T-helper 2 cell (primary cell): ENCODE measurements at regions not wholly inside any gene's neighbourhood (a gene's known extent, or its start where the extent isn't known, plus 50 kb on each side); places are given as distances from the start of the nearest gene placed in this dataset.
A peak's percentile ranks its signal among the peaks of the same experiment; 100 is the strongest.

Source experiments
- DNase-seq, 5 experiments: peaks; one replicate each; pipeline versions ENCODE4 v3.0.0 to v3.0.0-alpha.2; 2012 to 2022

- peak in 1 of 5 experiments; percentile 11 for DNase-seq
These were observed 430.6 kb upstream of the RGMA start for GRCh38 chr15:93519599-93519998.

GRCh38 chr15:93517176-93517575, 428.2 kb upstream of the RGMA start:
- no peak for DNase-seq

GRCh38 chr15:93515256-93516051, 426.4 kb upstream of the RGMA start:
- DNase-seq: no peak

- DNase-seq: no peak
These were observed 417.6 kb upstream of the RGMA start for GRCh38 chr15:93506646-93507045.

GRCh38 chr15:93505506-93505905, 416.5 kb upstream of the RGMA start:
- no peak for DNase-seq

- DNase-seq: no peak
These were observed 412.9 kb upstream of the RGMA start for GRCh38 chr15:93501946-93502345.

GRCh38 chr15:93500155-93500554, 411.1 kb upstream of the RGMA start:
- DNase-seq: no peak

- DNase-seq: no peak
These were observed 408.3 kb upstream of the RGMA start for GRCh38 chr15:93497291-93497690.

- no peak for DNase-seq
These were observed 407.9 kb upstream of the RGMA start for GRCh38 chr15:93496888-93497287.

GRCh38 chr15:93495799-93496637, 407.0 kb upstream of the RGMA start:
- DNase-seq: no peak

- DNase-seq: no peak
These were observed 404.2 kb upstream of the RGMA start for GRCh38 chr15:93493172-93493571.

GRCh38 chr15:93491291-93491690, 402.3 kb upstream of the RGMA start:
- DNase-seq: no peak

GRCh38 chr15:93488296-93488713, 399.3 kb upstream of the RGMA start:
- no peak for DNase-seq

GRCh38 chr15:93486407-93487117, 397.6 kb upstream of the RGMA start:
- DNase-seq: no peak

- no peak for DNase-seq
These were observed 396.7 kb upstream of the RGMA start for GRCh38 chr15:93485438-93486327.

GRCh38 chr15:93483923-93484322, 394.9 kb upstream of the RGMA start:
- no peak for DNase-seq

- no peak for DNase-seq
These were observed 393.7 kb upstream of the RGMA start for GRCh38 chr15:93482731-93483130.

GRCh38 chr15:93479715-93480114, 390.7 kb upstream of the RGMA start:
- no peak for DNase-seq

- DNase-seq: no peak
These were observed 389.9 kb upstream of the RGMA start for GRCh38 chr15:93478947-93479346.

- DNase-seq: no peak
These were observed 388.7 kb upstream of the RGMA start for GRCh38 chr15:93477721-93478120.

- DNase-seq: no peak
These were observed 388.2 kb upstream of the RGMA start for GRCh38 chr15:93477188-93477587.

GRCh38 chr15:93476491-93477177, 387.6 kb upstream of the RGMA start:
- no peak for DNase-seq
